ENCODE measurements at regions not wholly inside any gene's neighbourhood (a gene's known extent, or its start where the extent isn't known, plus 50 kb on each side); places are given as distances from the start of the nearest gene placed in this dataset.

GRCh38 chr14:71647086-71647784 is 285.0 kb upstream of the RGS6 start:
- peaks cover 0 to 16% (median 3%) of the 10 kb centered on the region in 4 donors for H3K36me3 ChIP-seq (ENCODE audit: control insufficient read depth in 4 of 4, insufficient read depth in 3 of 4, low read depth in 1 of 4, low read length in 3 of 4)
- no peak for DNase-seq (ENCODE audit: low spot score)
- H3K9me3 ChIP-seq (ENCODE audit: control insufficient read depth in 4 of 4, low read length in 3 of 4) = peaks cover 3 to 7% (median 5%) of the 10 kb centered on the region in 4 donors
- no peak overlapping the region for H3K9ac ChIP-seq (ENCODE audit: low read depth in 1 of 2, low read length in 2 of 2)
- H3K27ac ChIP-seq (ENCODE audit: low read depth in 1 of 2, low read length in 2 of 2) = no peak overlapping the region
- WGBS = 81% methylated on average over 4 of the region's 4 CpGs
- H3K4me1 ChIP-seq (ENCODE audit: control insufficient read depth in 4 of 4, insufficient read depth in 4 of 4, low read length in 3 of 4) = no peaks in the 10 kb centered on the region
- H3K4me3 ChIP-seq (ENCODE audit: low read depth in 1 of 3, low read length in 3 of 3) = no peak overlapping the region
- no peaks in the 10 kb centered on the region for H3K27me3 ChIP-seq (ENCODE audit: control insufficient read depth in 4 of 4, insufficient read depth in 4 of 4, low read length in 3 of 4)
- TF ChIP-seq EGR1 (IDR thresholded peaks at IDR 0.05; ENCODE audit: low read depth in 2 of 2) (no peak), SP1 (IDR thresholded peaks at IDR 0.05) (no peak), REST (IDR thresholded peaks at IDR 0.05) (no peak), TAF1 (conservative IDR thresholded peaks at IDR 0.05) (no peak), RAD21 (IDR thresholded peaks at IDR 0.05) (no peak), GABPA (IDR thresholded peaks at IDR 0.05 in 1 of 2, conservative IDR thresholded peaks at IDR 0.05 in 1 of 2) (no peak), YY1 (IDR thresholded peaks at IDR 0.05) (no peak), ATF3 (IDR thresholded peaks at IDR 0.05) (no peak)

- DNase-seq (ENCODE audit: low spot score) = no peak
- H3K36me3 ChIP-seq (ENCODE audit: control insufficient read depth in 4 of 4, insufficient read depth in 3 of 4, low read depth in 1 of 4, low read length in 3 of 4) = peaks cover 0 to 16% (median 3%) of the 10 kb centered on the region in 4 donors
- 97% methylated on average over 2 of the region's 2 CpGs for WGBS
- H3K4me1 ChIP-seq (ENCODE audit: control insufficient read depth in 4 of 4, insufficient read depth in 4 of 4, low read length in 3 of 4) = no peaks in the 10 kb centered on the region
- no peaks in the 10 kb centered on the region for H3K27me3 ChIP-seq (ENCODE audit: control insufficient read depth in 4 of 4, insufficient read depth in 4 of 4, low read length in 3 of 4)
- H3K4me3 ChIP-seq (ENCODE audit: low read depth in 1 of 3, low read length in 3 of 3) = no peak overlapping the region
- no peak overlapping the region for H3K9ac ChIP-seq (ENCODE audit: low read depth in 1 of 2, low read length in 2 of 2)
- no peak overlapping the region for H3K27ac ChIP-seq (ENCODE audit: low read depth in 1 of 2, low read length in 2 of 2)
- no peak for TF ChIP-seq TAF1 (conservative IDR thresholded peaks at IDR 0.05)
- no peak for TF ChIP-seq RAD21 (IDR thresholded peaks at IDR 0.05)
- no peak for TF ChIP-seq RXRA (IDR thresholded peaks at IDR 0.05)
- no peak for TF ChIP-seq NR2F2 (IDR thresholded peaks at IDR 0.05)
- no peak for TF ChIP-seq REST (IDR thresholded peaks at IDR 0.05)
- no peak for TF ChIP-seq GABPA (IDR thresholded peaks at IDR 0.05 in 1 of 2, conservative IDR thresholded peaks at IDR 0.05 in 1 of 2)
- TF ChIP-seq FOXA2 (IDR thresholded peaks at IDR 0.05) = no peak
- TF ChIP-seq JUND (IDR thresholded peaks at IDR 0.05) = no peak
- TF ChIP-seq SP1 (IDR thresholded peaks at IDR 0.05) = no peak
- TF ChIP-seq ATF3 (IDR thresholded peaks at IDR 0.05) = no peak
- no peak for TF ChIP-seq ZBTB33 (IDR thresholded peaks at IDR 0.05)
- no peak for TF ChIP-seq CTCF (IDR thresholded peaks at IDR 0.05; ENCODE audit: low read depth, low read length, missing input control)
- no peak for TF ChIP-seq HNF4A (conservative IDR thresholded peaks at IDR 0.05)
- TF ChIP-seq EGR1 (IDR thresholded peaks at IDR 0.05; ENCODE audit: low read depth in 2 of 2) = no peak
- no peak for TF ChIP-seq YY1 (IDR thresholded peaks at IDR 0.05)
- no peak for TF ChIP-seq MAX (IDR thresholded peaks at IDR 0.05)
- no peak for TF ChIP-seq FOXA1 (IDR thresholded peaks at IDR 0.05)
- TF ChIP-seq HNF4G (IDR thresholded peaks at IDR 0.05) = no peak
- peaks cover 3 to 8% (median 5%) of the 10 kb centered on the region in 4 donors for H3K9me3 ChIP-seq (ENCODE audit: control insufficient read depth in 4 of 4, low read length in 3 of 4)
Measured at GRCh38 chr14:71648725-71649124, 283.5 kb upstream of the RGS6 start.
